ENCODE measurements at regions not wholly inside any gene's neighbourhood (a gene's known extent, or its start where the extent isn't known, plus 50 kb on each side); places are given as distances from the start of the nearest gene placed in this dataset.

GRCh38 chr5:15073453-15073852, 201.9 kb upstream of the ANKH start:
- Histone ChIP-seq H3K36me3 (no peaks in the 10 kb centered on the region), H3K9me3 (no peaks in the 10 kb centered on the region), H3K27me3 (no peaks in the 10 kb centered on the region), H3K4me1 (no peaks in the 10 kb centered on the region), H3K27ac (no peak overlapping the region), H3K4me3 (no peak overlapping the region)
- intact Hi-C loops (cut with DNase I; ENCODE audit: low total_unique reads): no loop called here
- no peak for DNase-seq
- TF ChIP-seq CTCF (IDR thresholded peaks at IDR 0.05): no peak
- TF ChIP-seq POLR2A (IDR thresholded peaks at IDR 0.05): no peak
- no peak for TF ChIP-seq EP300 (IDR thresholded peaks at IDR 0.05)
- no peak for TF ChIP-seq POLR2AphosphoS5 (IDR thresholded peaks at IDR 0.05)
- 71 to 90% (median 80%) methylated on average over 3 of the region's 3 CpGs for WGBS, 5 donors

GRCh38 chr5:15070907-15071306, 199.3 kb upstream of the ANKH start:
- WGBS, 5 donors: 70 to 83% (median 80%) methylated on average over 6 of the region's 6 CpGs
- Histone ChIP-seq H3K4me3 (no peak overlapping the region), H3K27ac (no peak overlapping the region), H3K9me3 (no peaks in the 10 kb centered on the region), H3K27me3 (no peaks in the 10 kb centered on the region), H3K4me1 (no peaks in the 10 kb centered on the region), H3K36me3 (no peaks in the 10 kb centered on the region)
- TF ChIP-seq POLR2AphosphoS5 (IDR thresholded peaks at IDR 0.05) (no peak), CTCF (IDR thresholded peaks at IDR 0.05) (no peak), EP300 (IDR thresholded peaks at IDR 0.05) (no peak), POLR2A (IDR thresholded peaks at IDR 0.05) (no peak)
- no peak for DNase-seq
- intact Hi-C loops (cut with DNase I; ENCODE audit: low total_unique reads): no loop called here

- no peak for DNase-seq
- no peaks in the 10 kb centered on the region for H3K4me1 ChIP-seq
- H3K9me3 ChIP-seq: no peaks in the 10 kb centered on the region
- TF ChIP-seq POLR2AphosphoS5 (IDR thresholded peaks at IDR 0.05) (no peak), CTCF (IDR thresholded peaks at IDR 0.05) (no peak), POLR2A (IDR thresholded peaks at IDR 0.05) (no peak), EP300 (IDR thresholded peaks at IDR 0.05) (no peak)
- no peaks in the 10 kb centered on the region for H3K36me3 ChIP-seq
- no peaks in the 10 kb centered on the region for H3K27me3 ChIP-seq
- no peak overlapping the region for H3K4me3 ChIP-seq
- WGBS, 5 donors: 67 to 85% (median 78%) methylated on average over 1 of the region's 1 CpG
- H3K27ac ChIP-seq: no peak overlapping the region
- intact Hi-C loops (cut with DNase I; ENCODE audit: low total_unique reads): no loop called here
Observed at GRCh38 chr5:15069407-15069905, 197.9 kb upstream of the ANKH start.

- Histone ChIP-seq H3K27me3 (no peaks in the 10 kb centered on the region), H3K27ac (no peak overlapping the region), H3K4me3 (no peak overlapping the region), H3K36me3 (no peaks in the 10 kb centered on the region), H3K9me3 (no peaks in the 10 kb centered on the region), H3K4me1 (no peaks in the 10 kb centered on the region)
- WGBS, 5 donors: 68 to 84% (median 79%) methylated on average over 2 of the region's 2 CpGs
- TF ChIP-seq POLR2A (IDR thresholded peaks at IDR 0.05) (no peak), CTCF (IDR thresholded peaks at IDR 0.05) (no peak), EP300 (IDR thresholded peaks at IDR 0.05) (no peak), POLR2AphosphoS5 (IDR thresholded peaks at IDR 0.05) (no peak)
- no peak for DNase-seq
- intact Hi-C loops (cut with DNase I; ENCODE audit: low total_unique reads): no loop called here
Observed at GRCh38 chr5:15065091-15065490, 193.5 kb upstream of the ANKH start.
